ENCODE measurements at regions not wholly inside any gene's neighbourhood (a gene's known extent, or its start where the extent isn't known, plus 50 kb on each side); places are given as distances from the start of the nearest gene placed in this dataset.

DNA sequence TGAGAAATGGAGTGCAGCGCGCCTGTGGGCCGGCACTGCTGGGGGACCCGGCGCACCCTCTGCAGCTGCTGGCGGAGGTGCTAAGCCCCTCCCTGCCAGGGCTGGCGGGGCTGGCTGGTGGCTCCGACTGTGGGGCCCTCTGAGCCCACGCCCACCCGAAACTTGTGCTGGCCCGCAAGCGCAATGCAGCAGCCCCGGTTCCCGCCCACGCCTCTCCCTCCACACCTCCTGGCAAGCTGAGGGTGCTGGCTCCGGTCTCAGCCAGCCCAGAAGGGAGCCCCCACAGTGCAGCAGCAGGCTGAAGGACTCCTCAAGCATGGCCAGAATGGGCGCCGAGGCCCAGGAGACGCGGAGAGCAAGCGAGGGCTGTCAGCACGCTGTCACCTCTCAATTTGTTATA lies 1063.0 kb upstream of the AUTS2 start:
- H3K79me2 ChIP-seq (replicated peaks; ENCODE audit: insufficient read depth) = no peaks in the 10 kb centered on the region

More for the DNA sequence above, 1063.0 kb upstream of the AUTS2 start:
- peaks cover 36% of the 10 kb centered on the region for H3K36me3 Mint-ChIP-seq (ENCODE audit: low read depth)
- H3K27me3 Mint-ChIP-seq (ENCODE audit: insufficient read depth, low read depth, poor library complexity) = peaks cover 3% of the 10 kb centered on the region
- no peak overlapping the region for H3K4me3 Mint-ChIP-seq
- ATAC-seq (no peak), DNase-seq (ENCODE audit: low spot score) (no peak)
- Histone ChIP-seq H3F3A (replicated peaks; ENCODE audit: low read depth) (no peaks in the 10 kb centered on the region), H3K36me3 (ENCODE audit: insufficient read depth) (no peaks in the 10 kb centered on the region; the same call in 1 of the 2 replicates), H3K27ac (ENCODE audit: low read depth) (no peak overlapping the region), H3K9me2 (ENCODE audit: insufficient read depth) (no peaks in the 10 kb centered on the region), H4K20me1 (replicated peaks; ENCODE audit: insufficient read depth) (no peaks in the 10 kb centered on the region), H3K4me1 (ENCODE audit: insufficient read depth) (no peaks in the 10 kb centered on the region), H3K27me3 (ENCODE audit: insufficient read depth) (no peaks in the 10 kb centered on the region), H3K4me3 (no peak overlapping the region), H3K4me2 (no peak overlapping the region), H2AFZ (no peak overlapping the region)
- no peak overlapping the region for H3K27ac Mint-ChIP-seq
- TF ChIP-seq CREB1 (CRISPR knock-in tag; IDR thresholded peaks at IDR 0.05; ENCODE audit: low read depth) (no peak), NANOG (IDR thresholded peaks at IDR 0.05; ENCODE audit: borderline replicate concordance) (no peak), POLR2AphosphoS5 (IDR thresholded peaks at IDR 0.05; ENCODE audit: low read depth) (no peak), ZNF114 (CRISPR knock-in tag; IDR thresholded peaks at IDR 0.05) (no peak), ZNF331 (CRISPR knock-in tag; IDR thresholded peaks at IDR 0.05; ENCODE audit: low read depth) (no peak), EZH2 (IDR thresholded peaks at IDR 0.05; ENCODE audit: low read depth, unreplicated experiment) (no peak)
- TF ChIP-seq, protein P1, sequence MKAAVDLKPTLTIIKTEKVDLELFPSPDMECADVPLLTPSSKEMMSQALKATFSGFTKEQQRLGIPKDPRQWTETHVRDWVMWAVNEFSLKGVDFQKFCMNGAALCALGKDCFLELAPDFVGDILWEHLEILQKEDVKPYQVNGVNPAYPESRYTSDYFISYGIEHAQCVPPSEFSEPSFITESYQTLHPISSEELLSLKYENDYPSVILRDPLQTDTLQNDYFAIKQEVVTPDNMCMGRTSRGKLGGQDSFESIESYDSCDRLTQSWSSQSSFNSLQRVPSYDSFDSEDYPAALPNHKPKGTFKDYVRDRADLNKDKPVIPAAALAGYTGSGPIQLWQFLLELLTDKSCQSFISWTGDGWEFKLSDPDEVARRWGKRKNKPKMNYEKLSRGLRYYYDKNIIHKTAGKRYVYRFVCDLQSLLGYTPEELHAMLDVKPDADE (IDR thresholded peaks at IDR 0.05) = no peak
- TF ChIP-seq, protein P2, sequence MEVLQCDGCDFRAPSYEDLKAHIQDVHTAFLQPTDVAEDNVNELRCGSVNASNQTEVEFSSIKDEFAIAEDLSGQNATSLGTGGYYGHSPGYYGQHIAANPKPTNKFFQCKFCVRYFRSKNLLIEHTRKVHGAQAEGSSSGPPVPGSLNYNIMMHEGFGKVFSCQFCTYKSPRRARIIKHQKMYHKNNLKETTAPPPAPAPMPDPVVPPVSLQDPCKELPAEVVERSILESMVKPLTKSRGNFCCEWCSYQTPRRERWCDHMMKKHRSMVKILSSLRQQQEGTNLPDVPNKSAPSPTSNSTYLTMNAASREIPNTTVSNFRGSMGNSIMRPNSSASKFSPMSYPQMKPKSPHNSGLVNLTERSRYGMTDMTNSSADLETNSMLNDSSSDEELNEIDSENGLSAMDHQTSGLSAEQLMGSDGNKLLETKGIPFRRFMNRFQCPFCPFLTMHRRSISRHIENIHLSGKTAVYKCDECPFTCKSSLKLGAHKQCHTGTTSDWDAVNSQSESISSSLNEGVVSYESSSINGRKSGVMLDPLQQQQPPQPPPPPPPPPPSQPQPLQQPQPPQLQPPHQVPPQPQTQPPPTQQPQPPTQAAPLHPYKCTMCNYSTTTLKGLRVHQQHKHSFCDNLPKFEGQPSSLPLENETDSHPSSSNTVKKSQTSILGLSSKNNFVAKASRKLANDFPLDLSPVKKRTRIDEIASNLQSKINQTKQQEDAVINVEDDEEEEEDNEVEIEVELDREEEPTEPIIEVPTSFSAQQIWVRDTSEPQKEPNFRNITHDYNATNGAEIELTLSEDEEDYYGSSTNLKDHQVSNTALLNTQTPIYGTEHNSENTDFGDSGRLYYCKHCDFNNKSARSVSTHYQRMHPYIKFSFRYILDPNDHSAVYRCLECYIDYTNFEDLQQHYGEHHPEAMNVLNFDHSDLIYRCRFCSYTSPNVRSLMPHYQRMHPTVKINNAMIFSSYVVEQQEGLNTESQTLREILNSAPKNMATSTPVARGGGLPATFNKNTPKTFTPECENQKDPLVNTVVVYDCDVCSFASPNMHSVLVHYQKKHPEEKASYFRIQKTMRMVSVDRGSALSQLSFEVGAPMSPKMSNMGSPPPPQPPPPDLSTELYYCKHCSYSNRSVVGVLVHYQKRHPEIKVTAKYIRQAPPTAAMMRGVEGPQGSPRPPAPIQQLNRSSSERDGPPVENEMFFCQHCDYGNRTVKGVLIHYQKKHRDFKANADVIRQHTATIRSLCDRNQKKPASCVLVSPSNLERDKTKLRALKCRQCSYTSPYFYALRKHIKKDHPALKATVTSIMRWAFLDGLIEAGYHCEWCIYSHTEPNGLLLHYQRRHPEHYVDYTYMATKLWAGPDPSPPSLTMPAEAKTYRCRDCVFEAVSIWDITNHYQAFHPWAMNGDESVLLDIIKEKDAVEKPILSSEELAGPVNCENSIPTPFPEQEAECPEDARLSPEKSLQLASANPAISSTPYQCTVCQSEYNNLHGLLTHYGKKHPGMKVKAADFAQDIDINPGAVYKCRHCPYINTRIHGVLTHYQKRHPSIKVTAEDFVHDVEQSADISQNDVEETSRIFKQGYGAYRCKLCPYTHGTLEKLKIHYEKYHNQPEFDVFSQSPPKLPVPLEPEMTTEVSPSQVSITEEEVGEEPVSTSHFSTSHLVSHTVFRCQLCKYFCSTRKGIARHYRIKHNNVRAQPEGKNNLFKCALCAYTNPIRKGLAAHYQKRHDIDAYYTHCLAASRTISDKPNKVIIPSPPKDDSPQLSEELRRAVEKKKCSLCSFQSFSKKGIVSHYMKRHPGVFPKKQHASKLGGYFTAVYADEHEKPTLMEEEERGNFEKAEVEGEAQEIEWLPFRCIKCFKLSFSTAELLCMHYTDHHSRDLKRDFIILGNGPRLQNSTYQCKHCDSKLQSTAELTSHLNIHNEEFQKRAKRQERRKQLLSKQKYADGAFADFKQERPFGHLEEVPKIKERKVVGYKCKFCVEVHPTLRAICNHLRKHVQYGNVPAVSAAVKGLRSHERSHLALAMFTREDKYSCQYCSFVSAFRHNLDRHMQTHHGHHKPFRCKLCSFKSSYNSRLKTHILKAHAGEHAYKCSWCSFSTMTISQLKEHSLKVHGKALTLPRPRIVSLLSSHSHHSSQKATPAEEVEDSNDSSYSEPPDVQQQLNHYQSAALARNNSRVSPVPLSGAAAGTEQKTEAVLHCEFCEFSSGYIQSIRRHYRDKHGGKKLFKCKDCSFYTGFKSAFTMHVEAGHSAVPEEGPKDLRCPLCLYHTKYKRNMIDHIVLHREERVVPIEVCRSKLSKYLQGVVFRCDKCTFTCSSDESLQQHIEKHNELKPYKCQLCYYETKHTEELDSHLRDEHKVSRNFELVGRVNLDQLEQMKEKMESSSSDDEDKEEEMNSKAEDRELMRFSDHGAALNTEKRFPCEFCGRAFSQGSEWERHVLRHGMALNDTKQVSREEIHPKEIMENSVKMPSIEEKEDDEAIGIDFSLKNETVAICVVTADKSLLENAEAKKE (CRISPR knock-in tag; IDR thresholded peaks at IDR 0.05) = no peak
- TF ChIP-seq, protein P3, sequence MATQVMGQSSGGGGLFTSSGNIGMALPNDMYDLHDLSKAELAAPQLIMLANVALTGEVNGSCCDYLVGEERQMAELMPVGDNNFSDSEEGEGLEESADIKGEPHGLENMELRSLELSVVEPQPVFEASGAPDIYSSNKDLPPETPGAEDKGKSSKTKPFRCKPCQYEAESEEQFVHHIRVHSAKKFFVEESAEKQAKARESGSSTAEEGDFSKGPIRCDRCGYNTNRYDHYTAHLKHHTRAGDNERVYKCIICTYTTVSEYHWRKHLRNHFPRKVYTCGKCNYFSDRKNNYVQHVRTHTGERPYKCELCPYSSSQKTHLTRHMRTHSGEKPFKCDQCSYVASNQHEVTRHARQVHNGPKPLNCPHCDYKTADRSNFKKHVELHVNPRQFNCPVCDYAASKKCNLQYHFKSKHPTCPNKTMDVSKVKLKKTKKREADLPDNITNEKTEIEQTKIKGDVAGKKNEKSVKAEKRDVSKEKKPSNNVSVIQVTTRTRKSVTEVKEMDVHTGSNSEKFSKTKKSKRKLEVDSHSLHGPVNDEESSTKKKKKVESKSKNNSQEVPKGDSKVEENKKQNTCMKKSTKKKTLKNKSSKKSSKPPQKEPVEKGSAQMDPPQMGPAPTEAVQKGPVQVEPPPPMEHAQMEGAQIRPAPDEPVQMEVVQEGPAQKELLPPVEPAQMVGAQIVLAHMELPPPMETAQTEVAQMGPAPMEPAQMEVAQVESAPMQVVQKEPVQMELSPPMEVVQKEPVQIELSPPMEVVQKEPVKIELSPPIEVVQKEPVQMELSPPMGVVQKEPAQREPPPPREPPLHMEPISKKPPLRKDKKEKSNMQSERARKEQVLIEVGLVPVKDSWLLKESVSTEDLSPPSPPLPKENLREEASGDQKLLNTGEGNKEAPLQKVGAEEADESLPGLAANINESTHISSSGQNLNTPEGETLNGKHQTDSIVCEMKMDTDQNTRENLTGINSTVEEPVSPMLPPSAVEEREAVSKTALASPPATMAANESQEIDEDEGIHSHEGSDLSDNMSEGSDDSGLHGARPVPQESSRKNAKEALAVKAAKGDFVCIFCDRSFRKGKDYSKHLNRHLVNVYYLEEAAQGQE (IDR thresholded peaks at IDR 0.05; ENCODE audit: unreplicated experiment) = no peak
- TF ChIP-seq, protein P4, sequence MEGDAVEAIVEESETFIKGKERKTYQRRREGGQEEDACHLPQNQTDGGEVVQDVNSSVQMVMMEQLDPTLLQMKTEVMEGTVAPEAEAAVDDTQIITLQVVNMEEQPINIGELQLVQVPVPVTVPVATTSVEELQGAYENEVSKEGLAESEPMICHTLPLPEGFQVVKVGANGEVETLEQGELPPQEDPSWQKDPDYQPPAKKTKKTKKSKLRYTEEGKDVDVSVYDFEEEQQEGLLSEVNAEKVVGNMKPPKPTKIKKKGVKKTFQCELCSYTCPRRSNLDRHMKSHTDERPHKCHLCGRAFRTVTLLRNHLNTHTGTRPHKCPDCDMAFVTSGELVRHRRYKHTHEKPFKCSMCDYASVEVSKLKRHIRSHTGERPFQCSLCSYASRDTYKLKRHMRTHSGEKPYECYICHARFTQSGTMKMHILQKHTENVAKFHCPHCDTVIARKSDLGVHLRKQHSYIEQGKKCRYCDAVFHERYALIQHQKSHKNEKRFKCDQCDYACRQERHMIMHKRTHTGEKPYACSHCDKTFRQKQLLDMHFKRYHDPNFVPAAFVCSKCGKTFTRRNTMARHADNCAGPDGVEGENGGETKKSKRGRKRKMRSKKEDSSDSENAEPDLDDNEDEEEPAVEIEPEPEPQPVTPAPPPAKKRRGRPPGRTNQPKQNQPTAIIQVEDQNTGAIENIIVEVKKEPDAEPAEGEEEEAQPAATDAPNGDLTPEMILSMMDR (conservative IDR thresholded peaks at IDR 0.05; ENCODE audit: low read depth in 2 of 2) = no peak
- H3K9me3 Mint-ChIP-seq = peaks cover 94% of the 10 kb centered on the region
- no peaks in the 10 kb centered on the region for H3K4me1 Mint-ChIP-seq
